HepG2 (cell line): ENCODE measurements at regions not wholly inside any gene's neighbourhood (a gene's known extent, or its start where the extent isn't known, plus 50 kb on each side); places are given as distances from the start of the nearest gene placed in this dataset.

ENCODE experiments used
- DNMT1 ChIP-seq: sonication (generic); formaldehyde crosslinking; IDR thresholded peaks from 2 replicates; pipeline ENCODE4 v1.5.1; 2020; ENCODE audit warnings: mild to moderate bottlenecking, missing genetic modification reagents
- EP300 ChIP-seq, 3 experiments: sonication (generic) in 1 of 3; formaldehyde crosslinking in 1 of 3; IDR thresholded peaks; 2 replicates each; pipeline versions ENCODE4 v1.5.1 to v1.6.1; 2011 to 2020; ENCODE audit warnings: low read depth in 2 of 3, low read length in 2 of 3, borderline replicate concordance in 1 of 3, improper control_type of control experiment in 1 of 3, mild to moderate bottlenecking in 1 of 3, missing genetic modification reagents in 1 of 3, moderate library complexity in 1 of 3
- HNRNPK ChIP-seq: fragments of 200-400 bp; formaldehyde crosslinking; IDR thresholded peaks from 2 replicates; pipeline ENCODE4 v1.6.1; 2018; ENCODE audit warnings: low read length, low read depth, moderate library complexity, mild to moderate bottlenecking; ENCODE audit not compliant: poor library complexity, severe bottlenecking
- NBN ChIP-seq: fragments of 450-650 bp; conservative IDR thresholded peaks from 2 replicates; pipeline ENCODE4 v1.6.1; 2017
- NCOR1 ChIP-seq: fragments of 200-600 bp; sonication (generic); IDR thresholded peaks from 2 replicates; pipeline ENCODE4 v1.7.0; 2017; ENCODE audit warnings: antibody characterized with exemption, low read length, borderline replicate concordance
- ZNF205 ChIP-seq: IDR thresholded peaks from 2 replicates; pipeline ENCODE4 v1.6.1; 2018; ENCODE audit warnings: missing biosample characterization, missing genetic modification reagents
- ZNF253 ChIP-seq: sonication (generic); formaldehyde crosslinking; IDR thresholded peaks from 2 replicates; pipeline ENCODE4 v1.8.0; 2022; ENCODE audit warnings: mild to moderate bottlenecking, missing genetic modification reagents, borderline replicate concordance
- ZNF343 ChIP-seq: sonication (generic); formaldehyde crosslinking; IDR thresholded peaks from 2 replicates; pipeline ENCODE4 v1.4.0; 2020; ENCODE audit warnings: mild to moderate bottlenecking, missing genetic modification reagents
- ZNF598 ChIP-seq: sonication (generic); formaldehyde crosslinking; IDR thresholded peaks from 2 replicates; pipeline ENCODE4 v1.5.1; 2020; ENCODE audit warnings: mild to moderate bottlenecking, missing genetic modification reagents, borderline replicate concordance
- TF ChIP-seq, protein P1 (sequence below): sonication (generic); formaldehyde crosslinking; IDR thresholded peaks from 2 replicates; pipeline ENCODE4 v1.5.0; 2020; ENCODE audit warnings: mild to moderate bottlenecking, missing genetic modification reagents, moderate library complexity
- TF ChIP-seq, protein P2 (sequence below): sonication (generic); formaldehyde crosslinking; IDR thresholded peaks from 2 replicates; pipeline ENCODE4 v1.8.0; 2022; ENCODE audit warnings: mild to moderate bottlenecking, missing genetic modification reagents; ENCODE audit not compliant: insufficient replicate concordance
- TF ChIP-seq, protein P3 (sequence below): sonication (generic); formaldehyde crosslinking; IDR thresholded peaks from 2 replicates; pipeline ENCODE4 v1.8.1; 2023; ENCODE audit warnings: missing genetic modification reagents, inconsistent platforms, borderline replicate concordance
- TF ChIP-seq, protein P4 (sequence below): IDR thresholded peaks from 2 replicates; pipeline ENCODE4 v1.4.0; 2020; ENCODE audit warnings: mild to moderate bottlenecking, missing genetic modification reagents

DNA sequence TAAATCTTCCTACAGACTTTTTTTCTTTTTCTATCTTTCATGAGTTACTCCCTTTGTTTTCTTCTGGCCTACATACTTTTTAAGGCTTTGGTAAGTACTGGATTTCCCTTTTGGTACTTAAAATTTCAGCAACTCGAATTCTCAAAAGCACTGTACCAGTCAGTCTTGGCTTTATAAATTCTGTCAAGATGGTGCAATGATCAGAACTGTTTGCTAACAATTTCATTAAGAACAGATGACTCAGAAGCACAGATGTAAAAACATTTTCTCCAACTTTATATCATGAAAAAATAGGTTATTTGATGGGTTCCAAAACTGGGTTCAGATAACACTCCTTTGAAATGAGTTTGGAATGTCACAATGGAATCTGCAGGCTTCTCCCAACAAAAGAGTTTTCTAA lies 1961.8 kb upstream of the FLRT2 start:
- TF ChIP-seq ZNF598 (no peak), ZNF343 (CRISPR knock-in tag) (no peak), ZNF253 (CRISPR knock-in tag) (no peak), DNMT1 (CRISPR knock-in tag) (no peak), NBN (no peak), NCOR1 (no peak), ZNF205 (no peak), EP300 (IDR thresholded peaks at IDR 0.05; ENCODE audit: low read depth in 2 of 2, low read length in 2 of 2) (no peak), EP300 (CRISPR knock-in tag; IDR thresholded peaks at IDR 0.05; ENCODE audit: borderline replicate concordance) (no peak), HNRNPK (no peak)
- TF ChIP-seq, protein P1, sequence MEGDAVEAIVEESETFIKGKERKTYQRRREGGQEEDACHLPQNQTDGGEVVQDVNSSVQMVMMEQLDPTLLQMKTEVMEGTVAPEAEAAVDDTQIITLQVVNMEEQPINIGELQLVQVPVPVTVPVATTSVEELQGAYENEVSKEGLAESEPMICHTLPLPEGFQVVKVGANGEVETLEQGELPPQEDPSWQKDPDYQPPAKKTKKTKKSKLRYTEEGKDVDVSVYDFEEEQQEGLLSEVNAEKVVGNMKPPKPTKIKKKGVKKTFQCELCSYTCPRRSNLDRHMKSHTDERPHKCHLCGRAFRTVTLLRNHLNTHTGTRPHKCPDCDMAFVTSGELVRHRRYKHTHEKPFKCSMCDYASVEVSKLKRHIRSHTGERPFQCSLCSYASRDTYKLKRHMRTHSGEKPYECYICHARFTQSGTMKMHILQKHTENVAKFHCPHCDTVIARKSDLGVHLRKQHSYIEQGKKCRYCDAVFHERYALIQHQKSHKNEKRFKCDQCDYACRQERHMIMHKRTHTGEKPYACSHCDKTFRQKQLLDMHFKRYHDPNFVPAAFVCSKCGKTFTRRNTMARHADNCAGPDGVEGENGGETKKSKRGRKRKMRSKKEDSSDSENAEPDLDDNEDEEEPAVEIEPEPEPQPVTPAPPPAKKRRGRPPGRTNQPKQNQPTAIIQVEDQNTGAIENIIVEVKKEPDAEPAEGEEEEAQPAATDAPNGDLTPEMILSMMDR (CRISPR knock-in tag) = no peak
- TF ChIP-seq, protein P2, sequence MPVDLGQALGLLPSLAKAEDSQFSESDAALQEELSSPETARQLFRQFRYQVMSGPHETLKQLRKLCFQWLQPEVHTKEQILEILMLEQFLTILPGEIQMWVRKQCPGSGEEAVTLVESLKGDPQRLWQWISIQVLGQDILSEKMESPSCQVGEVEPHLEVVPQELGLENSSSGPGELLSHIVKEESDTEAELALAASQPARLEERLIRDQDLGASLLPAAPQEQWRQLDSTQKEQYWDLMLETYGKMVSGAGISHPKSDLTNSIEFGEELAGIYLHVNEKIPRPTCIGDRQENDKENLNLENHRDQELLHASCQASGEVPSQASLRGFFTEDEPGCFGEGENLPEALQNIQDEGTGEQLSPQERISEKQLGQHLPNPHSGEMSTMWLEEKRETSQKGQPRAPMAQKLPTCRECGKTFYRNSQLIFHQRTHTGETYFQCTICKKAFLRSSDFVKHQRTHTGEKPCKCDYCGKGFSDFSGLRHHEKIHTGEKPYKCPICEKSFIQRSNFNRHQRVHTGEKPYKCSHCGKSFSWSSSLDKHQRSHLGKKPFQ (CRISPR knock-in tag) = no peak
- TF ChIP-seq, protein P3, sequence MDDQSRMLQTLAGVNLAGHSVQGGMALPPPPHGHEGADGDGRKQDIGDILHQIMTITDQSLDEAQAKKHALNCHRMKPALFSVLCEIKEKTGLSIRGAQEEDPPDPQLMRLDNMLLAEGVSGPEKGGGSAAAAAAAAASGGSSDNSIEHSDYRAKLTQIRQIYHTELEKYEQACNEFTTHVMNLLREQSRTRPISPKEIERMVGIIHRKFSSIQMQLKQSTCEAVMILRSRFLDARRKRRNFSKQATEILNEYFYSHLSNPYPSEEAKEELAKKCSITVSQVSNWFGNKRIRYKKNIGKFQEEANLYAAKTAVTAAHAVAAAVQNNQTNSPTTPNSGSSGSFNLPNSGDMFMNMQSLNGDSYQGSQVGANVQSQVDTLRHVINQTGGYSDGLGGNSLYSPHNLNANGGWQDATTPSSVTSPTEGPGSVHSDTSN (CRISPR knock-in tag) = no peak
- TF ChIP-seq, protein P4, sequence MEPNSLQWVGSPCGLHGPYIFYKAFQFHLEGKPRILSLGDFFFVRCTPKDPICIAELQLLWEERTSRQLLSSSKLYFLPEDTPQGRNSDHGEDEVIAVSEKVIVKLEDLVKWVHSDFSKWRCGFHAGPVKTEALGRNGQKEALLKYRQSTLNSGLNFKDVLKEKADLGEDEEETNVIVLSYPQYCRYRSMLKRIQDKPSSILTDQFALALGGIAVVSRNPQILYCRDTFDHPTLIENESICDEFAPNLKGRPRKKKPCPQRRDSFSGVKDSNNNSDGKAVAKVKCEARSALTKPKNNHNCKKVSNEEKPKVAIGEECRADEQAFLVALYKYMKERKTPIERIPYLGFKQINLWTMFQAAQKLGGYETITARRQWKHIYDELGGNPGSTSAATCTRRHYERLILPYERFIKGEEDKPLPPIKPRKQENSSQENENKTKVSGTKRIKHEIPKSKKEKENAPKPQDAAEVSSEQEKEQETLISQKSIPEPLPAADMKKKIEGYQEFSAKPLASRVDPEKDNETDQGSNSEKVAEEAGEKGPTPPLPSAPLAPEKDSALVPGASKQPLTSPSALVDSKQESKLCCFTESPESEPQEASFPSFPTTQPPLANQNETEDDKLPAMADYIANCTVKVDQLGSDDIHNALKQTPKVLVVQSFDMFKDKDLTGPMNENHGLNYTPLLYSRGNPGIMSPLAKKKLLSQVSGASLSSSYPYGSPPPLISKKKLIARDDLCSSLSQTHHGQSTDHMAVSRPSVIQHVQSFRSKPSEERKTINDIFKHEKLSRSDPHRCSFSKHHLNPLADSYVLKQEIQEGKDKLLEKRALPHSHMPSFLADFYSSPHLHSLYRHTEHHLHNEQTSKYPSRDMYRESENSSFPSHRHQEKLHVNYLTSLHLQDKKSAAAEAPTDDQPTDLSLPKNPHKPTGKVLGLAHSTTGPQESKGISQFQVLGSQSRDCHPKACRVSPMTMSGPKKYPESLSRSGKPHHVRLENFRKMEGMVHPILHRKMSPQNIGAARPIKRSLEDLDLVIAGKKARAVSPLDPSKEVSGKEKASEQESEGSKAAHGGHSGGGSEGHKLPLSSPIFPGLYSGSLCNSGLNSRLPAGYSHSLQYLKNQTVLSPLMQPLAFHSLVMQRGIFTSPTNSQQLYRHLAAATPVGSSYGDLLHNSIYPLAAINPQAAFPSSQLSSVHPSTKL = no peak
